ENCODE measurements at regions not wholly inside any gene's neighbourhood (a gene's known extent, or its start where the extent isn't known, plus 50 kb on each side); places are given as distances from the start of the nearest gene placed in this dataset.

DNA sequence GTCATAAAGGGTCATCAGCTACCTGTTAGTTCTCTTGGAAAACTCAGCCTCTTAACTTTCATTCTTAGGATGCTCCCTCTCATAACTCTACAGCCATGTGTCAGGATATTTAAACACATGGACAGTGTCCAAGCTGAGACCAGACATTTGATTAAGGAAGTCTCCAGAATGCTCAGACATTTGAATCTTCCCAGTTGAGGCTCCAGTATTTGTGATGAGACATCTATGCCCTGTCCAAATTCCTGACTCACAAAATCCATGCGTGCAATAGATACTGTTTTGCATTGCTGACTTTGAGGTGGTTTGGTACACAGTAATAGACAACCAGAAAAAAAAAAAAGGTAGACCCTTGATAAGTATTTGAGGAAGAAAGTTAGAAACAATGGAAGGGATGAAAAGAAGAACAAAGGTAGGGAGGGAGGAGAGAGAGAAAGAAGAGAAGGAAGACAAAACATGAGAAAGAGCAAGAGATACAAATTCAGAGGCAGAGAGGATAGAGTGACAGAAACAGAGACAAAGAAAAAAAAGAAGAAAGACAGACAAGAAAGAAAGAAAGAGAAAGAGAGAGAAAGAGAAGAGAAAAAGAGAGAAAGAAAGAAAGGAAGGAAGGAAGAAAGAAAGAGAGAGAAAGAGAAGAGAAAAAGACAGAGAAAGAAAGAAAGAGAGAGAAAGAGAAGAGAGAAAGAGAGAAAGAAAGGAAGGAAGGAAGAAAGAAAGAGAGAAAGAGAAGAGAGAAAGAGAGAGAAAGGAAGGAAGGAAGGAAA lies 275.5 kb upstream of the PRMT6 start:
- no peaks in the 10 kb centered on the region for H3K27me3 ChIP-seq (replicated peaks; ENCODE audit: insufficient read depth)
- no peak overlapping the region for H3K27ac ChIP-seq
- H3K4me3 ChIP-seq: no peak overlapping the region
- no peaks in the 10 kb centered on the region for H3K4me1 ChIP-seq (ENCODE audit: control insufficient read depth in 1 of 2, low read depth in 2 of 2)
- H3K9me3 ChIP-seq: no peaks in the 10 kb centered on the region
- DNase-seq (ENCODE audit: low spot score) (no peak), ATAC-seq (ENCODE audit: insufficient number of reproducible peaks, low FRiP score, low read depth) (no peak)
- H3K36me3 ChIP-seq: no peaks in the 10 kb centered on the region
- TF ChIP-seq CTCF (IDR thresholded peaks at IDR 0.05): no peak

DNA sequence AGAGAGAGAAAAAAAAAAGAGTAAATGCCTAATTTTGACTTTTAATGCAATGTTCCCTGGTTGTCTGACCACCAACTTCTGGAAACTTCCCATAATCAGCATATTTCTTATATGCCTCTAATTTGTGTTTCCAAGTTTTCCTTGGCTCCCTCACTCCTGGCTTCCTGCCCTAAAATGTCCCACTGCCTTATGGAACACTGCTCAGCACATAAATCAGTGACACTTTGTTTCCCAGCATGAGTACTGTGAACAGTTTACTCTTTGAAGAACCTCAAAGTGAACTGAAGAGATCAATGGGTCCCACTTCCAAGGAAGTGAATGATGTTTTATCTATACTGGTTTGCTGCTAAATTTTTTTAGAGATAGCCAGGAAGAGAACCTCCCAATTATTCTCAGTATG lies 271.3 kb upstream of the PRMT6 start:
- ATAC-seq (ENCODE audit: insufficient number of reproducible peaks, low FRiP score, low read depth) (no peak), DNase-seq (ENCODE audit: low spot score) (no peak)
- TF ChIP-seq CTCF (IDR thresholded peaks at IDR 0.05): no peak
- H3K36me3 ChIP-seq: no peaks in the 10 kb centered on the region
- H3K27ac ChIP-seq: no peak overlapping the region
- H3K9me3 ChIP-seq: no peaks in the 10 kb centered on the region
- no peaks in the 10 kb centered on the region for H3K27me3 ChIP-seq (replicated peaks; ENCODE audit: insufficient read depth)
- no peaks in the 10 kb centered on the region for H3K4me1 ChIP-seq (ENCODE audit: control insufficient read depth in 1 of 2, low read depth in 2 of 2)
- H3K4me3 ChIP-seq: no peak overlapping the region

DNA sequence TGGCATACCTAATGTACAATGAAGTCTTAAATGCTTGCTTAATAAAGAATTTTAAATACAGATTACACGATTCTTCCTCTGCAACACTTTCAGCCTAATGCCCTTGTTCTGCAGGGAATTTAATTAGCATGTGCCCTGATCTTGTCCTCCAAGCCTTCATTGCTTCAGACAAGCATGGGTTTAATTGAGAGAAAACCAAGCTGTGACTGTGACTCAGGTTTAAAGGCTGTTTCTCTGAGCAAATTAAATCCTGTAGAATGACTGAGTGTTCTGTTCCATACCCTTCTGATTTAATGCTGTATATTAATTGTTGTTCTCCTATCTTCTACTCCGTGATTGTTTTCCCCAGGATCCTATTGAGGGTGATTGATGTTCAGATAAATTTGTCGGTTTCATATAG lies 269.0 kb upstream of the PRMT6 start:
- no peaks in the 10 kb centered on the region for H3K4me1 ChIP-seq (ENCODE audit: control insufficient read depth in 1 of 2, low read depth in 2 of 2)
- H3K27me3 ChIP-seq (replicated peaks; ENCODE audit: insufficient read depth): no peaks in the 10 kb centered on the region
- H3K27ac ChIP-seq: no peak overlapping the region
- no peak overlapping the region for H3K4me3 ChIP-seq
- ATAC-seq (ENCODE audit: insufficient number of reproducible peaks, low FRiP score, low read depth) (no peak), DNase-seq (ENCODE audit: low spot score) (no peak)
- TF ChIP-seq CTCF (IDR thresholded peaks at IDR 0.05): no peak
- no peaks in the 10 kb centered on the region for H3K9me3 ChIP-seq
- no peaks in the 10 kb centered on the region for H3K36me3 ChIP-seq

GRCh38 chr1:106789686-106790085 lies 266.8 kb upstream of the PRMT6 start:
- TF ChIP-seq CTCF (IDR thresholded peaks at IDR 0.05): no peak
- Histone ChIP-seq H3K36me3 (no peaks in the 10 kb centered on the region), H3K9me3 (no peaks in the 10 kb centered on the region), H3K27ac (no peak overlapping the region), H3K4me1 (ENCODE audit: control insufficient read depth in 1 of 2, low read depth in 2 of 2) (no peaks in the 10 kb centered on the region), H3K4me3 (no peak overlapping the region), H3K27me3 (replicated peaks; ENCODE audit: insufficient read depth) (no peaks in the 10 kb centered on the region)
- DNase-seq (ENCODE audit: low spot score): no peak
- ATAC-seq (ENCODE audit: insufficient number of reproducible peaks, low FRiP score, low read depth): no peak

DNA sequence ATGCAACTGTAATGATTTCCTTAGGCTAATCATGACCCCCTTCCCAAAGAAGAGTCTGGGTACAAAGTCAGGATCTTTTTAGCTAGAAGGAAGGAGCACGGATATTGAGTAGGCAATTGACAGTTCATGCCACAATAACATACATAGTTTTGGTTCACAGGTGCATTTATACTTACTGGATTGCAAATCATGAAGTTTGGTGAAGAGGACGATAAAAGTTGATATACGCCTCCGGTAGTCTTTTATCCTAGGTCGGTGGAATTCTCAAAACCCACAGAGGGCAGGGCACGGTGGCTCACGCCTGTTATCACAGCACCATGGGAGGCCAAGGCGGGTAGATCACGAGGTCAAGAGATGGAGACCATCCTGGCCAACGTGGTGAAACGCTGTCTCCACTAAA lies 265.4 kb upstream of the PRMT6 start:
- H3K27me3 ChIP-seq (replicated peaks; ENCODE audit: insufficient read depth): no peaks in the 10 kb centered on the region
- no peaks in the 10 kb centered on the region for H3K9me3 ChIP-seq
- H3K4me3 ChIP-seq: no peak overlapping the region
- H3K36me3 ChIP-seq: no peaks in the 10 kb centered on the region
- no peak overlapping the region for H3K27ac ChIP-seq
- H3K4me1 ChIP-seq (ENCODE audit: control insufficient read depth in 1 of 2, low read depth in 2 of 2): no peaks in the 10 kb centered on the region
- no peak for DNase-seq (ENCODE audit: low spot score)
- TF ChIP-seq CTCF (IDR thresholded peaks at IDR 0.05): no peak
- no peak for ATAC-seq (ENCODE audit: insufficient number of reproducible peaks, low FRiP score, low read depth)

All from thoracic aorta (tissue), 2 donors.